MM.1S (cell line): ENCODE measurements at regions not wholly inside any gene's neighbourhood (a gene's known extent, or its start where the extent isn't known, plus 50 kb on each side); places are given as distances from the start of the nearest gene placed in this dataset.

Experiments
- CTCF ChIP-seq: fragments of 300-600 bp; sonication (generic); IDR thresholded peaks from 2 replicates; pipeline ENCODE4 v1.5.1; 2016; ENCODE audit warnings: antibody characterized with exemption, low read length, mixed read lengths
- EZH2 ChIP-seq: fragments of 300-600 bp; sonication (generic); optimal IDR thresholded peaks from 2 replicates; pipeline ENCODE3; 2017; ENCODE audit warnings: low read depth, mild to moderate bottlenecking, antibody characterized with exemption, low read length, mixed read lengths
- EZH2phosphoT487 ChIP-seq: fragments of 300-600 bp; sonication (generic); IDR thresholded peaks from 2 replicates; pipeline ENCODE4 v1.6.1; 2018; ENCODE audit warnings: antibody characterized with exemption, low read length

- no peak for TF ChIP-seq CTCF
- no peak for TF ChIP-seq EZH2
- TF ChIP-seq EZH2phosphoT487, result no peak
Measured at GRCh38 chr20:63093966-63094766, 87.4 kb upstream of the BHLHE23 start.
